GM18499 (cell line): ENCODE measurements at regions not wholly inside any gene's neighbourhood (a gene's known extent, or its start where the extent isn't known, plus 50 kb on each side); places are given as distances from the start of the nearest gene placed in this dataset.

Source experiments
- ATAC-seq: cut with Tn5 transposase; IDR thresholded peaks from one replicate; pipeline ENCODE4 v1.9.1; 2021; ENCODE audit warnings: moderate number of reproducible peaks; ENCODE audit not compliant: insufficient read depth, unreplicated experiment

- ATAC-seq = no peak
Measured at GRCh38 chr6:74654296-74654695, 551.6 kb downstream of the COL12A1 start.

- ATAC-seq = no peak
Measured at GRCh38 chr6:74651948-74652842, 553.7 kb downstream of the COL12A1 start.

- no peak for ATAC-seq
Measured at GRCh38 chr6:74650668-74651067, 555.2 kb downstream of the COL12A1 start.

- no peak for ATAC-seq
Measured at GRCh38 chr6:74646461-74646860, 559.4 kb downstream of the COL12A1 start.

GRCh38 chr6:74645108-74645849 is 560.6 kb downstream of the COL12A1 start:
- ATAC-seq = no peak

- no peak for ATAC-seq
Measured at GRCh38 chr6:74642101-74642500, 563.8 kb downstream of the COL12A1 start.

- no peak for ATAC-seq
Measured at GRCh38 chr6:74638412-74638811, 567.4 kb downstream of the COL12A1 start.

GRCh38 chr6:74632196-74632875 is 573.5 kb downstream of the COL12A1 start:
- no peak for ATAC-seq

- no peak for ATAC-seq
Measured at GRCh38 chr6:74631564-74631963, 574.3 kb downstream of the COL12A1 start.

GRCh38 chr6:74626288-74626687 is 579.6 kb downstream of the COL12A1 start:
- ATAC-seq = no peak

- ATAC-seq = no peak
Measured at GRCh38 chr6:74623027-74623426, 582.8 kb downstream of the COL12A1 start.

GRCh38 chr6:74611220-74611619 is 594.6 kb downstream of the COL12A1 start:
- no peak for ATAC-seq

GRCh38 chr6:74610352-74610751 is 595.5 kb downstream of the COL12A1 start:
- ATAC-seq = no peak

- ATAC-seq = no peak
Measured at GRCh38 chr6:74609871-74610270, 596.0 kb downstream of the COL12A1 start.

GRCh38 chr6:74607934-74608333 is 597.9 kb downstream of the COL12A1 start:
- no peak for ATAC-seq

- ATAC-seq = no peak
Measured at GRCh38 chr6:74607468-74607867, 598.4 kb downstream of the COL12A1 start.

- no peak for ATAC-seq
Measured at GRCh38 chr6:74606582-74607071, 599.2 kb downstream of the COL12A1 start.

GRCh38 chr6:74605922-74606581 is 599.8 kb downstream of the COL12A1 start:
- ATAC-seq = no peak

- no peak for ATAC-seq
Measured at GRCh38 chr6:74604279-74604678, 601.6 kb downstream of the COL12A1 start.
